LHCN-M2 (cell line): ENCODE measurements at regions not wholly inside any gene's neighbourhood (a gene's known extent, or its start where the extent isn't known, plus 50 kb on each side); places are given as distances from the start of the nearest gene placed in this dataset.

Source experiments
- DNase-seq: peaks from one replicate; pipeline ENCODE4 v3.0.0-alpha.2; 2012; ENCODE audit warnings: low read depth

DNA sequence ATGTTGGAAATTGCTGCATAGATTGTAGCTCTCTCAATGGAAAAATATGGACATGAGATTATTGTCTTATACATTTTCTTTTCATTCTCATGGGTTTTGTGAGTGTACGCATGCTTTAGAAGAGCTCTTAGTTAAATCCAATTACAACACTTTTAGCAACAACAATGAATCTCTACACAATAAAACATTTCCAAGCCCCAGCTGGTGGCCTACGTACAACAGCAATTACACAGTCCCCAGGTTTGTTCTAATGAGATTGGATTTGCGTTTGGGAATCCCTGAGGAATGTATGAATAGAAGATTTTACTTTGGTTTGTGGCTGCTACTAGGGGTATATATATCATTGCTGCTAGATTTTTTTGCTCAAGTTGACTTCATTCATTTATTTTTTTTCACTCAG is 98.6 kb downstream of the FHDC1 start:
- DNase-seq = no peak

- peak; percentile 16 for DNase-seq
Observed at GRCh38 chr4:153036931-153037482, 100.9 kb downstream of the FHDC1 start.

DNA sequence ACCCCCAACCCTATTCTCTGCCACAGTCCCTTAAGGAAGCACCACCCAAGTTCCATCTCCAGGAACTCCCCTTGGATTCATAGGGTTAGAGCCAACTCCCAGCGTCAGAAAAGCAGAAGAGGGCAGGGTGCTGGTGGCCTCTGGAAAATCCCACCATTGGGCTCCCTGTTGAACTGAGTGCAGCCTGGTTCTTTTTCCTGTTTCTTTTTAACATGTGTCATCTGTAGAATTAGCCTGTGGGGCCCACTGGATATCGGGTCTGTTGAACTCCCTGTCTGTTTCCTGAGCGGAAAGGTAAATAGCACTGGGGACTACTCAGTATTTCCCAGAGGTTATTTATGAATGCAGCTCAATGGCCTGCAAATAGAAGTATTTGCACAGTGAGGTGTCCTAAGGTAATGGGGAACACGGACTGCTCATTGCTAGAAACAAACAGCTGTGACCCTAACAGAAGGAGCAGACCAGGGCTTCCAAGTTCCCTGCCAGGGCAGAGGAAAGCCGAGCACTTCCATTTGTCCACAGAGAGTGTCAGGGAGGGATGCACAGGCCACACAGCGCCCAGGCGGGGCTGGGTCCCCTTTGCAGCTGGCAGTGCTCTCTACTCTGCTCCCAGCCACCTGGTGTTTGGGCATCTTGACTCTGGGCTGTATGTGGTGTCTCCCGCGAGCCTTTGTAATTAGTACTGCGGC is 102.6 kb downstream of the FHDC1 start:
- DNase-seq = no peak

GRCh38 chr4:153039542-153040185 is 103.5 kb downstream of the FHDC1 start:
- no peak for DNase-seq

DNA sequence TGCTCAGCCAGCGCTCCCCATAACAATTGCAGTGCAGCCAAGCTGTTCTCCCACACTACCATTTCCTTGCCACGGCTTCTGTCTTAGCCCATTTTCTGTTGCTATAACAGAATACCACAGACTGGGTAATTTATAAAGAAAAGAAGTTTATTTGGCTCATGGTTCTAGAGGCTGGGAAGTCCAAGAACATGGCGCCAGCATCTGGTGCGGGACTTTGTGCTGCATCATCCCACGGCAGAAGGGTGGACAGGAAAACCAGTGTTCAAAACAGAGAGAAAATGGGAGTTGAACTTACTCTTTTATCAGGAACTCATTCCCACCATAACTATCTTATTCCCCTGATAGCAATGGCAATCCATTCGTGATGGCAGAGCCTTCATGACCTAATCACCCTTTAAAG is 104.6 kb downstream of the FHDC1 start:
- DNase-seq = no peak

GRCh38 chr4:153044036-153044435 is 107.9 kb downstream of the FHDC1 start:
- DNase-seq = no peak

DNA sequence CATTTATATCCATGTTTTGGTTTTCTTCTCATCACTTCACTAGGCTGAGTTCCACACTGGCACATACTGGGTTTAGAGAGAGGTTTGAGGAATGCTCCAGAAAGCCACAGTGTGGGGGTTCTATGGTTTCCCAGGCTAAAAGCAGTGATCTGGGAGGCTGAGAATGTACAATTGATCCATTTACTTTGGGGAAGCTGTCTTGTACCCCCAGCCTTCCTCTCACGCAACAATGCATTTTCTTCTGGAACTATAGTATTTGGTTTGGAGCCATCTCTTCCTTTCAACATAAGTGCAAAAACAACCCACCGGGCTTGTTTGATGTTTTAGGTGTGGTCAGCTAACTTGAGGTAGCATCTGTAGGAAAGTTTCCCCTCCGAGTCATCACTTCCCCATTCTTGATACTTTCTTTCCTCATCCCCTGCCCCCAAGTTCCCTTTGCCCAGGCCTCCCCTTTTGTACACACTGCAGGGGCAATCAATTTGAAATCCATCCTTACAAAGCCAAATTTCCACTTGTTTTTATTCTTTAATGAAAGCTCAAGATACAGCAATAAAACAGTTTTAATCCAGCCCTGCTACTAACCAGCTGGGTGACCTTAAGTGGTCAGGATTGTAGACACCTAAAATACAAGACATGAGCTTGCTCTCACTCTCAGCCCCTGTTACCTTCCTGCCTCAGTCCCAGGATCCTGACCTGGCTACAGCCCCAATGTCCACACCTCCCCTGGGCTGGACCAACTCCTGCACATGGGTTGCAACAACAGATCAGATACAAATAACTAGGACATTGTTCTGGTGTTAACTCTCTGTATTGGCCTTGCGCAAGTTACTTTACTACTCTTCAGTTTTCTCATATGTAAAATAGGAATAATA is 109.2 kb downstream of the FHDC1 start:
- no peak for DNase-seq

DNA sequence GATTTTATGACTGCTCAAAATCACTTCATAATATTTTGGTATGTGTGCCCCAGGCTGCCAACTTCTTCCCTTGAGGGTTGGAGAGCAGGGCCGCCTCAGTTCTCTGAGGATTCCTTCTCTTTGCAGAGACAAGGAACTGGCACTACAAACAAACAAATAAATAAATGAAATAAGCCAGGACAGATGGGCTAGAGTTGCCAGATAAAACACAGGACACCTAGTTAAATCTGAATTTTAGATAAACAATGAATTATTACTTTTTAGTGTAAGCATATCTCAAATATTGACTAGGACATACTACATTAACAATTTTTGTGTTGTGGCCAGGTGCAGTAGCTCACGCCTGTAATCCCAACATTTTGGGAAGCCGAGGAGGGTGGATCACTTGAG is 122.5 kb downstream of the FHDC1 start:
- DNase-seq = no peak

DNA sequence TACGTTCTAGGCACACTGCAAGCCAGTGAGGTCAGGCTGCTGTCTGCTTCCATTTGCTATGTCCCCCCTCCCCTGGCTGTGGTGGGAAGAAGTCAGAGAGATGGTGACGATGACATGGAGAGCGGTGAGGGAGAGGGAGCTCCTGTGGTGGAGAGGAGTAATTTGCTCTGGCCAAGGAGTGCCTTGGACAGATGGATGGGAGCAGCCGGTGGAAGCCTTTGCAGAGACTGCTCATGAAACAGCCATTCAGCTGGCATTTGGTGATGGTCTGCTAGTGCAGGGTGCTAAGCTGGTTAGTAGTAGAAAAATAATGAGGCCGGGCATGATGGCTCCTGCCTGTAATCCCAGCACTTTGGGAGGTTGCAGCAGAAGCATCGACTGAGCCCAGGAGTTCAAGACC is 124.1 kb downstream of the FHDC1 start:
- DNase-seq = peak; percentile 43

DNA sequence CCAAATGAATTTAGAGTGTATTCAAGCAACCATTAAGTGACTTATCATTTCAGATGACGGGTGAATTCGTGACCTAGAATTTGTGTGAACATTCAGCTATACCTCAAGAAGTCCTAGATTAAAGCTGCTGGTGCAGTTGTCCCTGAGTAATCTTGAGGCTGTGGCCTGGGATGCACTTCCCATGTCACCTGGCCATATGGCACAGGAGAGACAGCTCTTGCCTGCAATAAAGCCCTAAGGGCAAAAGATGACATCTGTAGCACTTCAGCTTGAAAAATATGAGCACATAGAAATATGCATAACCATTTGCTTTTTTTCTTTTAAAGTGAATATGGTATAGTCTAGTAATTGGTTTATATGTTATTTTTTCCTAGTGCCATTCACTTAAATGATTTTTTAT is 125.8 kb downstream of the FHDC1 start:
- no peak for DNase-seq

DNA sequence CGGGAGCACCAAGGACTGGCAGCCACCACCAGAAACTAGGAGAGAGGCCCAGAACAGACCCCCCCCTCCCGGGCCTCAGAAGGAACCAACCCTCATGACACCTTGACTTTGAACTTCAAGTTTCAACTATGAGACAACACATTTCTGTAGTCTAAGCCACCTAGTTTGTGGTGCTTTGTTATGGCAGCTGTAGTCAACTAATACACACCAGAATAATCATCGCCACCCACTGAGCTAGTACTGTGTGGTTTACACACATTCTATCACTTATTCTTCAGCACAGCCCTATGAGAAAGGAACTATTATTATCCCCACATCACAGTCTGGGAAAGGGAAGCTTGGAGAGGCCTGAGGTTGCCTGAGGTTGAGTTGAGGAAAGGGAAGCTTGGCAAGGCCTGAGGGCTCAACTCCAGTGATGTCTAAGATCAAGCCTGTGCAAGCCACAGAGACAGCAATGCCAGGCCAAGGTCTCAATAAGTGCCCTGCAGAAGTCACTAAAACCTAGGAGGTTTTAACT is 126.6 kb downstream of the FHDC1 start:
- DNase-seq = no peak

GRCh38 chr4:153063490-153063889 is 127.4 kb downstream of the FHDC1 start:
- DNase-seq = no peak

- DNase-seq = no peak
Observed at GRCh38 chr4:153064571-153064970, 128.4 kb downstream of the FHDC1 start.

DNA sequence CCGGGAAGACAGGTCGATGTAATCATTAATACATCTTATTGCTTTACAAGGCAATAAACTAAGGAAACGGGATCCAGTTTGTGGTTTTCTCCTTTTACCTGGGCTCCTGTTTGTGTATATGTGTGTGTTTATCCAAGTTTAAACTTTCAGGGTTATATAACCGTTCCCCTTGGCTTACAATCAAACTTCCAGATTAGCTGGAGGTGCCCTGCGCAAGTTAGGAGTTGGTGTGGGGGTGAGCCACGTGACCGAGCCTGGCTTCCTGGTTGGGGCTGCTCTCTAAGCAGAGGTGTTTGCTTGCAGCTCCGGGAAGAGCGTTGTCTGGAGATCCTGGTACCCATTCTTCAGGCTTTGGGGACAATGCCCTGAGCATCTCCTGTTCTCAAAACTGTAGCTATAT is 129.2 kb downstream of the FHDC1 start:
- no peak for DNase-seq

DNA sequence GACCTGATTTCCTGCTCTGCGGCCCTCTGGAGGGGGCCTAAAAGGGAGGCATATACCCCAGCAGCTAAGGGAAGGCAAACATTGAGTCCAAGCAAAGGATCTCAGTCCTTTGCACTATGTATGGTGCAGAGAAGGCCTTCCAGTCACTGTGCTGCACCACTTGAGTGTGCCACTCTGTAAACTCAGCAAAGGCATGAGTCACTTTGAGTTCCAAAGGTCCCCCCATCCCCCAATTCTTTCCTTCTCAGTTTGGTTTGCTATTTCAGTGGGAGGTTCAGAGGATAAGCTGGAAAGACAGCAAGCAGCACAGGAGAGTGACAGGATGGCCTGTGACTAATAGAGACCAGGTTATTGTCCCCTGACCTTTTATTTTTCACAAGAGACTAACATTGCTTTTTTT is 131.3 kb downstream of the FHDC1 start:
- peak; percentile 34 for DNase-seq

- DNase-seq = no peak
Observed at GRCh38 chr4:153068751-153069150, 132.6 kb downstream of the FHDC1 start.

DNA sequence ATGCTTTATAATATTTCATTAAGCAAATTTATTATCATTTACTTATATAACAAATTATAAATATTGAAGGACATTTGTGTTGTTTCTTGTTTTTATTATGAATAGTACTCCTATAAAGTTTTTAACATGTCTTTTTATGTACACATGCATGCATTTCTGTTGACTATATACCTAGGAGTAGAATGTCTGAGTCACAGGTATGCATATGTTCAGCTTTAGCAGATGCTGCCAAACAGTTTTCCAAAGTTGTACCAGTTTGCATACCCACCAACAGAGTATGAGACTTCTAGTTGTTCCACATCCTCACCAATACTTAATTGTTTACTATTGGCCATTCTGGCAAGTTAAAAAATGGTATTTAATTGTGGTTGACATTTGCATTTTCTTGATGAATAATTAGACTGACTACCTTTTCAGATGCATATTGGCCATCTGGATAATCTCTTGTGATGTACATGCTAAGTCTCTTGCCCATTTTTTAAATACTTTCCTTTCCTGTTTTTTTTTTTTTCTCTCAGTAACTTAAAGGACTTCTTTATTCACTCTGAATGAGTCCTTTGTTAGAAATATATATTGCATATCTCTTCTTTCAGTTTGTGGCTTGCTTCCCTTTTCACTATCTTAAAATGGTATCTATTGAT is 132.2 kb upstream of the TRIM2 start:
- DNase-seq = no peak

DNA sequence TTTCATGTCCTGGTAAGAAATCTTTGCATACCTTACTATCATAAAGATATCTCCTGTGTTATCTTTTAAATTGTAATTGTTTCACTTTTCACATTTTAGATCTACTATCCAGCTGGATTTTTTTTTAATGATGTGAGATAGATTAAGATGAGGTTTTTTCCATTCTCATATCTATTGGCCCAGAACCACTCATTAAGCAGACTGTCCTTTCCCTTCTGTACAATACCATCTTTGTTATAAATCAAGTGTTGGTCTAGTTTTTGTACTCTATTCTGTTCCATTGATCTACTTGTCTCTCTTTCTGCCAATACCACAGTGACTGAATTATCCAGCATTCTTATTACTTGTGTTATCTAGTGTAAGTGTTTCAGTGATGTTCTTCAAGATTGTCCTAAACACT is 131.6 kb upstream of the TRIM2 start:
- no peak for DNase-seq

GRCh38 chr4:153074486-153074885 is 129.8 kb upstream of the TRIM2 start:
- no peak for DNase-seq

- DNase-seq = no peak
Observed at GRCh38 chr4:153074936-153075630, 129.2 kb upstream of the TRIM2 start.
